Neural progenitor cell (in vitro differentiated cells): ENCODE measurements at regions not wholly inside any gene's neighbourhood (a gene's known extent, or its start where the extent isn't known, plus 50 kb on each side); places are given as distances from the start of the nearest gene placed in this dataset.
"Not testable (repeated sequence)": the region's sequence is repeated elsewhere in the genome, so short reads cannot be mapped to it uniquely, and the experiment has no call there.

Source experiments
- DNase-seq: peaks from one replicate; pipeline ENCODE4 v3.0.0-alpha.2; 2016; ENCODE audit warnings: low spot score
- H2AFZ ChIP-seq: fragments of 200-600 bp; sonication (generic); replicated peaks from 2 replicates; pipeline ENCODE4 v1.6.1; 2016; ENCODE audit warnings: antibody characterized with exemption
- H3F3A ChIP-seq: fragments of 200-600 bp; sonication (generic); 2 replicates; pipeline ENCODE4 v1.6.1; 2016; ENCODE audit warnings: antibody characterized with exemption, low read depth
- H3K27ac ChIP-seq: fragments of 200-600 bp; sonication (generic); 2 replicates; pipeline ENCODE4 v1.5.1; 2016; ENCODE audit warnings: mild to moderate bottlenecking
- H3K27me3 ChIP-seq: fragments of 200-600 bp; sonication (generic); 2 replicates; pipeline ENCODE4 v1.6.1; 2016; ENCODE audit warnings: mild to moderate bottlenecking, moderate library complexity
- H3K36me3 ChIP-seq: fragments of 200-600 bp; sonication (generic); 2 replicates; pipeline ENCODE4 v1.5.1; 2016
- H3K4me1 ChIP-seq: fragments of 200-600 bp; sonication (generic); 2 replicates; pipeline ENCODE4 v1.6.1; 2016; ENCODE audit warnings: mixed run types
- H3K4me2 ChIP-seq: fragments of 200-600 bp; sonication (generic); 2 replicates; pipeline ENCODE4 v1.6.1; 2016
- H3K4me3 ChIP-seq: fragments of 200-600 bp; sonication (generic); 2 replicates; pipeline ENCODE4 v1.5.1; 2016
- H3K79me2 ChIP-seq: fragments of 200-600 bp; sonication (generic); 2 replicates; pipeline ENCODE4 v1.6.1; 2016; ENCODE audit warnings: low read depth
- H3K9ac ChIP-seq: fragments of 200-600 bp; sonication (generic); 2 replicates; pipeline ENCODE4 v1.6.1; 2016
- H3K9me3 ChIP-seq: fragments of 200-600 bp; sonication (generic); 2 replicates; pipeline ENCODE4 v1.5.1; 2016; ENCODE audit warnings: low read depth
- H4K20me1 ChIP-seq: fragments of 200-600 bp; sonication (generic); 2 replicates; pipeline ENCODE4 v1.6.1; 2016; ENCODE audit warnings: low read depth
- H3K27ac Mint-ChIP-seq: 3 replicates; pipeline ENCODE4 v1.8.0; 2021; ENCODE audit warnings: mixed read lengths
- H3K27me3 Mint-ChIP-seq: 2 replicates; pipeline ENCODE4 v1.8.0; 2022; ENCODE audit warnings: low read depth, mild to moderate bottlenecking, inconsistent platforms, moderate library complexity, mixed read lengths; ENCODE audit not compliant: insufficient read depth
- H3K36me3 Mint-ChIP-seq: 3 replicates; pipeline ENCODE4 v1.8.0; 2021; ENCODE audit warnings: mixed read lengths
- H3K4me1 Mint-ChIP-seq: 3 replicates; pipeline ENCODE4 v1.8.0; 2021; ENCODE audit warnings: mixed read lengths
- H3K4me3 Mint-ChIP-seq: 3 replicates; pipeline ENCODE4 v1.8.0; 2021; ENCODE audit warnings: mild to moderate bottlenecking, moderate library complexity, mixed read lengths
- H3K9me3 Mint-ChIP-seq: 3 replicates; pipeline ENCODE4 v1.8.0; 2020; ENCODE audit warnings: mixed read lengths
- CTCF ChIP-seq: fragments of 200-600 bp; sonication (generic); IDR thresholded peaks from 2 replicates; pipeline ENCODE4 v1.5.1; 2017; ENCODE audit warnings: antibody characterized with exemption, mild to moderate bottlenecking
- EZH2 ChIP-seq: fragments of 200-600 bp; sonication (generic); IDR thresholded peaks from 2 replicates; pipeline ENCODE4 v1.6.1; 2017; ENCODE audit warnings: antibody characterized with exemption, mild to moderate bottlenecking, moderate library complexity
- EZH2phosphoT487 ChIP-seq: fragments of 200-600 bp; sonication (generic); IDR thresholded peaks from 2 replicates; pipeline ENCODE4 v1.6.1; 2017; ENCODE audit warnings: antibody characterized with exemption

- Histone ChIP-seq H3K9ac (no peak overlapping the region), H3F3A (no peaks in the 10 kb centered on the region), H3K4me1 (no peaks in the 10 kb centered on the region), H3K79me2 (no peaks in the 10 kb centered on the region), H3K4me2 (no peak overlapping the region), H3K9me3 (no peaks in the 10 kb centered on the region), H4K20me1 (no peaks in the 10 kb centered on the region), H3K4me3 (no peak overlapping the region), H3K27ac (no peak overlapping the region), H3K27me3 (no peaks in the 10 kb centered on the region), H2AFZ (no peak overlapping the region), H3K36me3 (no peaks in the 10 kb centered on the region)
- no peak overlapping the region for H3K4me3 Mint-ChIP-seq
- H3K9me3 Mint-ChIP-seq: no peaks in the 10 kb centered on the region
- no peaks in the 10 kb centered on the region for H3K4me1 Mint-ChIP-seq
- no peaks in the 10 kb centered on the region for H3K27me3 Mint-ChIP-seq
- TF ChIP-seq CTCF: no peak
- no peak for TF ChIP-seq EZH2
- TF ChIP-seq EZH2phosphoT487: no peak
- H3K36me3 Mint-ChIP-seq: no peaks in the 10 kb centered on the region
- no peak for DNase-seq
- no peak overlapping the region for H3K27ac Mint-ChIP-seq
These were observed 119.1 kb upstream of the PMCH start for GRCh38 chr12:102316723-102317122.

- no peaks in the 10 kb centered on the region for H3K36me3 Mint-ChIP-seq
- H3K4me2 ChIP-seq: no peak overlapping the region
- H3K27me3 Mint-ChIP-seq: no peaks in the 10 kb centered on the region
- no peaks in the 10 kb centered on the region for H3K4me1 ChIP-seq
- H3K27ac Mint-ChIP-seq: no peak overlapping the region
- H3K9me3 ChIP-seq: no peaks in the 10 kb centered on the region
- H3K4me3 Mint-ChIP-seq: no peak overlapping the region
- no peaks in the 10 kb centered on the region for H4K20me1 ChIP-seq
- no peaks in the 10 kb centered on the region for H3K79me2 ChIP-seq
- no peak overlapping the region for H3K4me3 ChIP-seq
- no peak overlapping the region for H3K9ac ChIP-seq
- TF ChIP-seq CTCF: no peak
- no peak for TF ChIP-seq EZH2
- no peak for TF ChIP-seq EZH2phosphoT487
- no peaks in the 10 kb centered on the region for H3K27me3 ChIP-seq
- no peaks in the 10 kb centered on the region for H3K4me1 Mint-ChIP-seq
- no peaks in the 10 kb centered on the region for H3F3A ChIP-seq
- H3K9me3 Mint-ChIP-seq: no peaks in the 10 kb centered on the region
- H3K36me3 ChIP-seq: no peaks in the 10 kb centered on the region
- H3K27ac ChIP-seq: no peak overlapping the region
- no peak overlapping the region for H2AFZ ChIP-seq
- DNase-seq: no peak
These were observed 117.2 kb upstream of the PMCH start for GRCh38 chr12:102314821-102315220.

GRCh38 chr12:102313116-102313971 lies 115.7 kb upstream of the PMCH start:
- not testable (repeated sequence) for H3K36me3 Mint-ChIP-seq, H3K9me3 Mint-ChIP-seq, H3F3A ChIP-seq, H4K20me1 ChIP-seq, H3K79me2 ChIP-seq, H3K27ac ChIP-seq, H3K4me2 ChIP-seq, H3K27me3 Mint-ChIP-seq, H3K27me3 ChIP-seq, H3K9ac ChIP-seq, H3K4me3 Mint-ChIP-seq, H3K4me1 Mint-ChIP-seq, H3K36me3 ChIP-seq, H3K4me1 ChIP-seq, H3K4me3 ChIP-seq, DNase-seq, H3K9me3 ChIP-seq, H3K27ac Mint-ChIP-seq
- peak overlapping the region; percentile 34 for H2AFZ ChIP-seq

GRCh38 chr12:102305486-102305885 lies 107.9 kb upstream of the PMCH start:
- Mint-ChIP-seq H3K27me3 (no peaks in the 10 kb centered on the region), H3K36me3 (no peaks in the 10 kb centered on the region), H3K27ac (no peak overlapping the region), H3K9me3 (peaks cover 22% of the 10 kb centered on the region), H3K4me3 (no peak overlapping the region), H3K4me1 (no peaks in the 10 kb centered on the region)
- Histone ChIP-seq H3K9ac (no peak overlapping the region), H3K4me1 (no peaks in the 10 kb centered on the region), H3K4me2 (no peak overlapping the region), H3K27ac (no peak overlapping the region), H3F3A (no peaks in the 10 kb centered on the region), H3K36me3 (no peaks in the 10 kb centered on the region), H3K9me3 (no peaks in the 10 kb centered on the region), H3K4me3 (no peak overlapping the region), H4K20me1 (no peaks in the 10 kb centered on the region), H3K27me3 (no peaks in the 10 kb centered on the region), H3K79me2 (no peaks in the 10 kb centered on the region), H2AFZ (no peak overlapping the region)
- DNase-seq: no peak
- no peak for TF ChIP-seq EZH2phosphoT487
- TF ChIP-seq EZH2: no peak
- TF ChIP-seq CTCF: no peak

- H3K79me2 ChIP-seq, H3K4me3 Mint-ChIP-seq, H3K27me3 ChIP-seq, DNase-seq, H3K36me3 ChIP-seq, H3F3A ChIP-seq, H3K27ac Mint-ChIP-seq, H3K27me3 Mint-ChIP-seq, H3K4me1 Mint-ChIP-seq, H3K9ac ChIP-seq, H3K27ac ChIP-seq, H3K36me3 Mint-ChIP-seq, H3K4me3 ChIP-seq, H2AFZ ChIP-seq, H3K4me1 ChIP-seq, H4K20me1 ChIP-seq, H3K9me3 ChIP-seq, H3K4me2 ChIP-seq: not testable (repeated sequence)
- H3K9me3 Mint-ChIP-seq: peaks cover 22% of the 10 kb centered on the region
These were observed 107.0 kb upstream of the PMCH start for GRCh38 chr12:102304667-102305066.
